ENCODE measurements at regions not wholly inside any gene's neighbourhood (a gene's known extent, or its start where the extent isn't known, plus 50 kb on each side); places are given as distances from the start of the nearest gene placed in this dataset.

DNA sequence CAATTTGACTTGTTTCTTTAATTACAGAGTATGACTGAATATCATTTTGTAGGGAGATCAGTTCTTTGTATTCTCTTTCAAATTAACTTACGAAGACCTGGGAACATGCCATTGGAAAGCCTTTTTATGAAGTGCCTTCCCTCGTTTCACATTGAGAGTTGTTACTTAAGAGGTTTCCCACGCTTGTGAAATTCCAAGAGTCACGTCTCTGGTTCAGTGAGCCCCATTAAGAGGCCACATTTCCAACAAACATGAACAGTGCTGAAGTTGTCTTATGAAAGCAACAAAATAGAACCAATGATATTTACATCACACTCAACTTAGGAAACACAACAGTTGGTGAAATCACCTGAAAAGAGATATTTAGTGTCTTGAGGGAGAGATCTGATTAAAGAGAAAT, 334.1 kb downstream of the TOX3 start (continued):
- no peak for TF ChIP-seq CCAR2 (optimal IDR thresholded peaks at IDR 0.05; ENCODE audit: low read depth, low read length)
- TF ChIP-seq, protein P1, sequence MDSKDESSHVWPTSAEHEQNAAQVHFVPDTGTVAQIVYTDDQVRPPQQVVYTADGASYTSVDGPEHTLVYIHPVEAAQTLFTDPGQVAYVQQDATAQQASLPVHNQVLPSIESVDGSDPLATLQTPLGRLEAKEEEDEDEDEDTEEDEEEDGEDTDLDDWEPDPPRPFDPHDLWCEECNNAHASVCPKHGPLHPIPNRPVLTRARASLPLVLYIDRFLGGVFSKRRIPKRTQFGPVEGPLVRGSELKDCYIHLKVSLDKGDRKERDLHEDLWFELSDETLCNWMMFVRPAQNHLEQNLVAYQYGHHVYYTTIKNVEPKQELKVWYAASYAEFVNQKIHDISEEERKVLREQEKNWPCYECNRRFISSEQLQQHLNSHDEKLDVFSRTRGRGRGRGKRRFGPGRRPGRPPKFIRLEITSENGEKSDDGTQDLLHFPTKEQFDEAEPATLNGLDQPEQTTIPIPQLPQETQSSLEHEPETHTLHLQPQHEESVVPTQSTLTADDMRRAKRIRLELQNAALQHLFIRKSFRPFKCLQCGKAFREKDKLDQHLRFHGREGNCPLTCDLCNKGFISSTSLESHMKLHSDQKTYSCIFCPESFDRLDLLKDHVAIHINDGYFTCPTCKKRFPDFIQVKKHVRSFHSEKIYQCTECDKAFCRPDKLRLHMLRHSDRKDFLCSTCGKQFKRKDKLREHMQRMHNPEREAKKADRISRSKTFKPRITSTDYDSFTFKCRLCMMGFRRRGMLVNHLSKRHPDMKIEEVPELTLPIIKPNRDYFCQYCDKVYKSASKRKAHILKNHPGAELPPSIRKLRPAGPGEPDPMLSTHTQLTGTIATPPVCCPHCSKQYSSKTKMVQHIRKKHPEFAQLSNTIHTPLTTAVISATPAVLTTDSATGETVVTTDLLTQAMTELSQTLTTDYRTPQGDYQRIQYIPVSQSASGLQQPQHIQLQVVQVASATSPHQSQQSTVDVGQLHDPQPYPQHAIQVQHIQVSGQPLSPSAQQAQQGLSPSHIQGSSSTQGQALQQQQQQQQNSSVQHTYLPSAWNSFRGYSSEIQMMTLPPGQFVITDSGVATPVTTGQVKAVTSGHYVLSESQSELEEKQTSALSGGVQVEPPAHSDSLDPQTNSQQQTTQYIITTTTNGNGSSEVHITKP (CRISPR knock-in tag; IDR thresholded peaks at IDR 0.05; ENCODE audit: low read depth): no peak

DNA sequence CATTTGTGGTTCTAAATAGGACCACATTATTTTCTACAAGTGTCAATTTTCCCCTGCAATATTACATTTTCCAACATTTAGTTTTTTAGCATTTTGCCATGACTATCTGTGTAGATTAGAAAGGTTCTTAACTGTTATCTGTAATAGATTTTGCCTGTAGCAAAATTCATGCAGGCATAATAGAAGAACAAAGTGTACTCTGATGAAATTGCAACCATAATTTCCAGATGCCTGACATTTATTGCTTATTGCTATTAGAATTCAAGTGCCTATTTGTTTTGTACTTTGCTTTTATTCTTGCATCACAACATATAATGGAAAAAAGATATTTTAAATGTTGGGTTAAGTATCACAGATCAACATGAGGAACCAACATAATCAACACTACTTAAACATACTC, 337.7 kb downstream of the TOX3 start:
- Histone ChIP-seq H3K79me2 (ENCODE audit: insufficient read depth, low read length) (no peaks in the 10 kb centered on the region), H3K27me3 (ENCODE audit: control insufficient read depth in 1 of 2, insufficient read depth in 2 of 2, low read length in 2 of 2) (no peaks in the 10 kb centered on the region), H3K27ac (ENCODE audit: extremely low read length, insufficient read depth, low read length) (no peak overlapping the region), H4K20me1 (ENCODE audit: insufficient read depth, low read length) (no peaks in the 10 kb centered on the region), H3K9ac (ENCODE audit: insufficient read depth, low read depth, low read length) (no peak overlapping the region), H3K4me1 (ENCODE audit: insufficient read depth, low read length) (no peaks in the 10 kb centered on the region), H3K4me2 (ENCODE audit: low read depth, low read length) (no peak overlapping the region), H3K9me3 (ENCODE audit: low read length) (no peaks in the 10 kb centered on the region), H3K36me3 (replicated peaks in 1 of 2; ENCODE audit: control insufficient read depth in 1 of 2, insufficient read depth in 2 of 2, low read length in 2 of 2) (no peaks in the 10 kb centered on the region), H2AFZ (ENCODE audit: low read length) (no peak overlapping the region), H3K4me3 (replicated peaks in 1 of 3; ENCODE audit: insufficient read depth in 1 of 3, low read depth in 2 of 3, low read length in 3 of 3) (no peak overlapping the region)
- DNase-seq (ENCODE audit: low spot score): no peak
- no peak for FAIRE-seq
- no peak for ATAC-seq
- intact Hi-C loops (cut with micrococcal nuclease; ENCODE audit: unreplicated experiment): no loop called here
- in situ Hi-C loops (cut with HindIII; ENCODE audit: extremely low pct_ligation_motif_present, low pct_unique_long_range_greater_than_20kb): no loop called here
- BruUV-seq (replicated peaks): no TSS peak
- ChIA-PET CTCF (ENCODE audit: low intra/inter-chr PET ratio, low total read pairs) (no interaction called here), POLR2A (no interaction called here)
- TF ChIP-seq SRSF4 (IDR thresholded peaks at IDR 0.05; ENCODE audit: low read depth, low read length, poor library complexity, severe bottlenecking): no peak
- no peak for TF ChIP-seq ZNF660 (CRISPR knock-in tag; IDR thresholded peaks at IDR 0.05; ENCODE audit: borderline replicate concordance, low read depth)
- TF ChIP-seq, protein P2, sequence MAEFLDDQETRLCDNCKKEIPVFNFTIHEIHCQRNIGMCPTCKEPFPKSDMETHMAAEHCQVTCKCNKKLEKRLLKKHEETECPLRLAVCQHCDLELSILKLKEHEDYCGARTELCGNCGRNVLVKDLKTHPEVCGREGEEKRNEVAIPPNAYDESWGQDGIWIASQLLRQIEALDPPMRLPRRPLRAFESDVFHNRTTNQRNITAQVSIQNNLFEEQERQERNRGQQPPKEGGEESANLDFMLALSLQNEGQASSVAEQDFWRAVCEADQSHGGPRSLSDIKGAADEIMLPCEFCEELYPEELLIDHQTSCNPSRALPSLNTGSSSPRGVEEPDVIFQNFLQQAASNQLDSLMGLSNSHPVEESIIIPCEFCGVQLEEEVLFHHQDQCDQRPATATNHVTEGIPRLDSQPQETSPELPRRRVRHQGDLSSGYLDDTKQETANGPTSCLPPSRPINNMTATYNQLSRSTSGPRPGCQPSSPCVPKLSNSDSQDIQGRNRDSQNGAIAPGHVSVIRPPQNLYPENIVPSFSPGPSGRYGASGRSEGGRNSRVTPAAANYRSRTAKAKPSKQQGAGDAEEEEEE (CRISPR knock-in tag; IDR thresholded peaks at IDR 0.05; ENCODE audit: borderline replicate concordance): no peak
- TF ChIP-seq ZNF780A (CRISPR knock-in tag; IDR thresholded peaks at IDR 0.05): no peak
- TF ChIP-seq ZNF724P (CRISPR knock-in tag; IDR thresholded peaks at IDR 0.05; ENCODE audit: borderline replicate concordance): no peak
- no peak for TF ChIP-seq PHB2 (IDR thresholded peaks at IDR 0.05; ENCODE audit: partially characterized antibody)
- TF ChIP-seq, protein P3, sequence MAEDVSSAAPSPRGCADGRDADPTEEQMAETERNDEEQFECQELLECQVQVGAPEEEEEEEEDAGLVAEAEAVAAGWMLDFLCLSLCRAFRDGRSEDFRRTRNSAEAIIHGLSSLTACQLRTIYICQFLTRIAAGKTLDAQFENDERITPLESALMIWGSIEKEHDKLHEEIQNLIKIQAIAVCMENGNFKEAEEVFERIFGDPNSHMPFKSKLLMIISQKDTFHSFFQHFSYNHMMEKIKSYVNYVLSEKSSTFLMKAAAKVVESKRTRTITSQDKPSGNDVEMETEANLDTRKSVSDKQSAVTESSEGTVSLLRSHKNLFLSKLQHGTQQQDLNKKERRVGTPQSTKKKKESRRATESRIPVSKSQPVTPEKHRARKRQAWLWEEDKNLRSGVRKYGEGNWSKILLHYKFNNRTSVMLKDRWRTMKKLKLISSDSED (CRISPR knock-in tag; IDR thresholded peaks at IDR 0.05): no peak
- TF ChIP-seq, protein P4, sequence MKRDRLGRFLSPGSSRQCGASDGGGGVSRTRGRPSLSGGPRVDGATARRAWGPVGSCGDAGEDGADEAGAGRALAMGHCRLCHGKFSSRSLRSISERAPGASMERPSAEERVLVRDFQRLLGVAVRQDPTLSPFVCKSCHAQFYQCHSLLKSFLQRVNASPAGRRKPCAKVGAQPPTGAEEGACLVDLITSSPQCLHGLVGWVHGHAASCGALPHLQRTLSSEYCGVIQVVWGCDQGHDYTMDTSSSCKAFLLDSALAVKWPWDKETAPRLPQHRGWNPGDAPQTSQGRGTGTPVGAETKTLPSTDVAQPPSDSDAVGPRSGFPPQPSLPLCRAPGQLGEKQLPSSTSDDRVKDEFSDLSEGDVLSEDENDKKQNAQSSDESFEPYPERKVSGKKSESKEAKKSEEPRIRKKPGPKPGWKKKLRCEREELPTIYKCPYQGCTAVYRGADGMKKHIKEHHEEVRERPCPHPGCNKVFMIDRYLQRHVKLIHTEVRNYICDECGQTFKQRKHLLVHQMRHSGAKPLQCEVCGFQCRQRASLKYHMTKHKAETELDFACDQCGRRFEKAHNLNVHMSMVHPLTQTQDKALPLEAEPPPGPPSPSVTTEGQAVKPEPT (CRISPR knock-in tag; IDR thresholded peaks at IDR 0.05; ENCODE audit: low read depth): no peak
- TF ChIP-seq SMAD9 (CRISPR knock-in tag; IDR thresholded peaks at IDR 0.05): no peak
- TF ChIP-seq CEBPG (CRISPR knock-in tag; IDR thresholded peaks at IDR 0.05): no peak
- TF ChIP-seq KAT2B (IDR thresholded peaks at IDR 0.05; ENCODE audit: borderline replicate concordance, low read depth, low read length): no peak
- no peak for TF ChIP-seq TCF7L2 (IDR thresholded peaks at IDR 0.05; ENCODE audit: low read depth, low read length)
- TF ChIP-seq ZNF775 (CRISPR knock-in tag; IDR thresholded peaks at IDR 0.05; ENCODE audit: borderline replicate concordance): no peak
